Hepatocyte (in vitro differentiated cells): ENCODE measurements at regions not wholly inside any gene's neighbourhood (a gene's known extent, or its start where the extent isn't known, plus 50 kb on each side); places are given as distances from the start of the nearest gene placed in this dataset.

Source experiments
- CTCF ChIP-seq: fragments of 200-600 bp; sonication (generic); IDR thresholded peaks from 2 replicates; pipeline ENCODE4 v1.5.1; 2016; ENCODE audit warnings: antibody characterized with exemption, mild to moderate bottlenecking; ENCODE audit not compliant: poor library complexity
- EZH2 ChIP-seq: fragments of 200-600 bp; sonication (generic); IDR thresholded peaks from 2 replicates; pipeline ENCODE4 v1.6.1; 2016; ENCODE audit warnings: antibody characterized with exemption, mild to moderate bottlenecking, borderline replicate concordance

DNA sequence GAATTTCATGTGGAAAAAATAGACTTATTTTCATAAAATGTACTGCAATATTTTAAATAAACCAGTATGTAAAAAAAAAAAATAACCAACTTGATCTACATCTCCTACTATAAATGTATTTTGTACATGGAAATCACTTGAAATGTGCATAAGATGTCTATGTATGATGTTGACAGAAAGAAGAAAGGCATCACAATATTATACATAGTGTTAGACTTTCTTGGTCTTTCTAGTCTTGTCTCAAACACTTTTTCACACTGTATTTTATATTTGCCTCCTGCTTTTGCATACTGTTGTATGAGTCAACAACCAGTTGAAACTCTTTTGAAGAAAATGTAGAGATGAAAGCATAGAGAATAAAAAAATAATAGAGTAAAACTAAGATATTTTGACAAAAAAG lies 352.4 kb upstream of the MGAT4C start:
- TF ChIP-seq CTCF = no peak
- no peak for TF ChIP-seq EZH2
